ENCODE measurements at regions not wholly inside any gene's neighbourhood (a gene's known extent, or its start where the extent isn't known, plus 50 kb on each side); places are given as distances from the start of the nearest gene placed in this dataset.

GRCh38 chr11:112778091-112778876 is 182.9 kb upstream of the NCAM1 start:
- Histone ChIP-seq H3K4me3 (no peak overlapping the region), H3K27ac (no peak overlapping the region), H3K36me3 (no peaks in the 10 kb centered on the region), H3K4me1 (ENCODE audit: insufficient read depth) (no peaks in the 10 kb centered on the region), H3K9me3 (no peaks in the 10 kb centered on the region), H3K27me3 (no peaks in the 10 kb centered on the region)
- intact Hi-C loops (cut with DNase I): no loop called here
- DNase-seq: no peak
- TF ChIP-seq EP300 (IDR thresholded peaks at IDR 0.05): no peak
- no peak for TF ChIP-seq CTCF (IDR thresholded peaks at IDR 0.05)
- TF ChIP-seq POLR2A (IDR thresholded peaks at IDR 0.05): no peak
- WGBS, 3 donors: 82 to 88% (median 85%) methylated on average over 12 of the region's 12 CpGs

GRCh38 chr11:112778877-112779266 is 182.3 kb upstream of the NCAM1 start:
- no peak overlapping the region for H3K27ac ChIP-seq
- H3K36me3 ChIP-seq: no peaks in the 10 kb centered on the region
- no peak overlapping the region for H3K4me3 ChIP-seq
- intact Hi-C loops (cut with DNase I): no loop called here
- DNase-seq: no peak
- TF ChIP-seq EP300 (IDR thresholded peaks at IDR 0.05) (no peak), CTCF (IDR thresholded peaks at IDR 0.05) (no peak)
- H3K9me3 ChIP-seq: no peaks in the 10 kb centered on the region
- no peaks in the 10 kb centered on the region for H3K27me3 ChIP-seq
- 80 to 87% (median 81%) methylated on average over 3 of the region's 3 CpGs for WGBS, 3 donors
- H3K4me1 ChIP-seq (ENCODE audit: insufficient read depth): no peaks in the 10 kb centered on the region

GRCh38 chr11:112780351-112781087 is 180.7 kb upstream of the NCAM1 start:
- no peaks in the 10 kb centered on the region for H3K9me3 ChIP-seq
- 62 to 73% (median 66%) methylated on average over 19 of the region's 19 CpGs for WGBS, 3 donors
- no peak for DNase-seq
- intact Hi-C loops (cut with DNase I): no loop called here
- H3K4me1 ChIP-seq (ENCODE audit: insufficient read depth): no peaks in the 10 kb centered on the region
- TF ChIP-seq EP300 (IDR thresholded peaks at IDR 0.05): no peak
- TF ChIP-seq POLR2A (IDR thresholded peaks at IDR 0.05): no peak
- TF ChIP-seq CTCF (IDR thresholded peaks at IDR 0.05): no peak
- H3K36me3 ChIP-seq: no peaks in the 10 kb centered on the region
- H3K27me3 ChIP-seq: no peaks in the 10 kb centered on the region
- no peak overlapping the region for H3K27ac ChIP-seq
- no peak overlapping the region for H3K4me3 ChIP-seq

- TF ChIP-seq POLR2A (IDR thresholded peaks at IDR 0.05) (no peak), EP300 (IDR thresholded peaks at IDR 0.05) (no peak), CTCF (IDR thresholded peaks at IDR 0.05) (no peak)
- intact Hi-C loops (cut with DNase I): no loop called here
- Histone ChIP-seq H3K4me1 (ENCODE audit: insufficient read depth) (no peaks in the 10 kb centered on the region), H3K4me3 (no peak overlapping the region), H3K36me3 (no peaks in the 10 kb centered on the region), H3K27ac (no peak overlapping the region), H3K9me3 (no peaks in the 10 kb centered on the region), H3K27me3 (no peaks in the 10 kb centered on the region)
- WGBS, 3 donors: 71 to 85% (median 73%) methylated on average over 4 of the region's 4 CpGs
- no peak for DNase-seq
These were observed 177.3 kb upstream of the NCAM1 start for GRCh38 chr11:112783945-112784322.

Measured in ovary (tissue), 7 donors.